Urothelium cell line (cell line): ENCODE measurements at regions not wholly inside any gene's neighbourhood (a gene's known extent, or its start where the extent isn't known, plus 50 kb on each side); places are given as distances from the start of the nearest gene placed in this dataset.

Experiments used
- DNase-seq: peaks from one replicate; pipeline ENCODE4 v3.0.0; 2011; ENCODE audit warnings: low spot score, mixed read lengths
- FAIRE-seq: peaks from 2 replicates; lab custom pipeline; 2011; peaks lifted over from hg19 to GRCh38; lab: Jason Lieb, UNC

GRCh38 chr13:39856714-39857113 lies 201.3 kb downstream of the COG6 start:
- no peak for DNase-seq
- FAIRE-seq: no peak

GRCh38 chr13:39858794-39859193 lies 203.3 kb downstream of the COG6 start:
- no peak for FAIRE-seq

GRCh38 chr13:39859898-39860297 lies 204.4 kb downstream of the COG6 start:
- FAIRE-seq: no peak
- no peak for DNase-seq

More at GRCh38 chr13:39858794-39859193, 203.3 kb downstream of the COG6 start:
- DNase-seq: no peak

- FAIRE-seq (no peak), DNase-seq (no peak)
These were observed 207.4 kb downstream of the COG6 start for GRCh38 chr13:39862900-39863299.

- FAIRE-seq (no peak), DNase-seq (no peak)
These were observed 208.8 kb downstream of the COG6 start for GRCh38 chr13:39864221-39864620.

- DNase-seq (no peak), FAIRE-seq (no peak)
These were observed 211.3 kb downstream of the COG6 start for GRCh38 chr13:39866722-39867121.

- FAIRE-seq (no peak), DNase-seq (no peak)
These were observed 212.3 kb downstream of the COG6 start for GRCh38 chr13:39867807-39868206.

GRCh38 chr13:39870197-39870747 lies 214.8 kb downstream of the COG6 start:
- DNase-seq: no peak
- no peak for FAIRE-seq

- DNase-seq (no peak), FAIRE-seq (no peak)
These were observed 219.0 kb downstream of the COG6 start for GRCh38 chr13:39874331-39875053.

GRCh38 chr13:39875111-39875987 lies 219.9 kb downstream of the COG6 start:
- no peak for FAIRE-seq

GRCh38 chr13:39876258-39876657 lies 220.8 kb downstream of the COG6 start:
- FAIRE-seq (no peak), DNase-seq (peak; percentile 34)

More at GRCh38 chr13:39875111-39875987, 219.9 kb downstream of the COG6 start:
- no peak for DNase-seq

- DNase-seq (no peak), FAIRE-seq (no peak)
These were observed 221.7 kb downstream of the COG6 start for GRCh38 chr13:39877134-39877533.

- FAIRE-seq: no peak
These were observed 224.0 kb downstream of the COG6 start for GRCh38 chr13:39879286-39880035.

GRCh38 chr13:39881383-39881782 lies 225.9 kb downstream of the COG6 start:
- no peak for DNase-seq
- FAIRE-seq: no peak

More at GRCh38 chr13:39879286-39880035, 224.0 kb downstream of the COG6 start:
- DNase-seq: no peak

GRCh38 chr13:39881887-39882286 lies 226.4 kb downstream of the COG6 start:
- no peak for FAIRE-seq
- no peak for DNase-seq

- DNase-seq (no peak), FAIRE-seq (no peak)
These were observed 228.7 kb downstream of the COG6 start for GRCh38 chr13:39884166-39884565.

GRCh38 chr13:39886336-39886735 lies 230.9 kb downstream of the COG6 start:
- DNase-seq (no peak), FAIRE-seq (no peak)

- FAIRE-seq: no peak
- no peak for DNase-seq
These were observed 231.9 kb downstream of the COG6 start for GRCh38 chr13:39887387-39887786.

GRCh38 chr13:39888865-39889810 lies 233.7 kb downstream of the COG6 start:
- DNase-seq (peak; percentile 5), FAIRE-seq (no peak)

GRCh38 chr13:39890537-39890936 lies 235.1 kb downstream of the COG6 start:
- no peak for DNase-seq
- FAIRE-seq: no peak
